ENCODE measurements at regions not wholly inside any gene's neighbourhood (a gene's known extent, or its start where the extent isn't known, plus 50 kb on each side); places are given as distances from the start of the nearest gene placed in this dataset.

DNA sequence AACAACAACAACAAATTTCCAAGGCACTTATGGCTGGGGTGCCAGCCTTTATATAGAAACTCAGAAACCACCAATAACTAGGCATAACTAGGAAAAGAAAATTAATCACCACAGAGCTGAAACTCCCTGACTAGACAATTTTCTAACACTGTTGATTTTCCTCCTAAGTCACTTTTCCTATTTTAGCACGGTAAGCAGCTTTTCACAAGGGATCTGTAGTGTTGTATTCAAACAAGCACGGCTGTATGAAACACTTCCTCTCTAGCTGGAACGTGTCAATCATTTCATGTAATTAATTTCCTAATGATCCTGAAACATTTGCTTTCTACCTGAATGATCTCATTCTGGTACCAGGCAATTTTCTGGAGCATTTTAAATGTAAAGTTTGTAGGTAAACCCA, 645.0 kb downstream of the IRS1 start:
- H3K4me3 ChIP-seq (ENCODE audit: insufficient read depth in 1 of 2, low read depth in 1 of 2, low read length in 2 of 2): no peak overlapping the region
- H3K18ac ChIP-seq (ENCODE audit: low read depth in 1 of 2, low read length in 2 of 2): no peak overlapping the region

GRCh38 chr2:226153553-226153952, 646.1 kb downstream of the IRS1 start:
- no peaks in the 10 kb centered on the region for H3K27me3 ChIP-seq (ENCODE audit: control insufficient read depth in 1 of 2, insufficient read depth in 1 of 2, low read length in 2 of 2)
- peak overlapping the region in 1 of 2 experiments; percentile 40 for H3K18ac ChIP-seq (ENCODE audit: low read depth in 1 of 2, low read length in 2 of 2)
- peak overlapping the region in 1 of 2 experiments; percentile 52 for H2BK12ac ChIP-seq (ENCODE audit: low read length in 2 of 2)
- H3K4ac ChIP-seq (ENCODE audit: low read depth in 1 of 2, low read length in 2 of 2): no peak overlapping the region
- no peak overlapping the region for H3K9ac ChIP-seq (ENCODE audit: low read length)
- WGBS: 42% methylated on average over 2 of the region's 3 CpGs
- H2AK5ac ChIP-seq (ENCODE audit: low read length, severe bottlenecking): no peak overlapping the region
- no peaks in the 10 kb centered on the region for H3K9me3 ChIP-seq (ENCODE audit: control insufficient read depth, low read length)
- no peak overlapping the region for H3K27ac ChIP-seq (ENCODE audit: low read length, poor library complexity, severe bottlenecking)
- H3K23ac ChIP-seq (ENCODE audit: low read length in 2 of 2): no peak overlapping the region
- H2BK5ac ChIP-seq (ENCODE audit: low read depth, low read length, poor library complexity, severe bottlenecking): no peak overlapping the region
- no peak overlapping the region for H3K4me3 ChIP-seq (ENCODE audit: insufficient read depth in 1 of 2, low read depth in 1 of 2, low read length in 2 of 2)
- peak overlapping the region in 1 of 2 experiments; percentile 48 for H3K14ac ChIP-seq (ENCODE audit: low read length in 2 of 2)
- DNase-seq: peak; percentile 12
- H3K4me2 ChIP-seq (ENCODE audit: low read length, poor library complexity, severe bottlenecking): no peak overlapping the region
- H4K8ac ChIP-seq (ENCODE audit: low read length): no peak overlapping the region
- no peaks in the 10 kb centered on the region for H3K36me3 ChIP-seq (ENCODE audit: control insufficient read depth in 1 of 2, insufficient read depth in 2 of 2, low read depth in 1 of 2, low read length in 2 of 2)
- no peak overlapping the region for H4K91ac ChIP-seq (ENCODE audit: low read length)
- H2BK15ac ChIP-seq (ENCODE audit: low read depth, poor library complexity, severe bottlenecking): no peak overlapping the region
- H3K79me1 ChIP-seq (replicated peaks; ENCODE audit: low read length, poor library complexity, severe bottlenecking): no peaks in the 10 kb centered on the region
- H2BK120ac ChIP-seq (ENCODE audit: low read depth, low read length): no peak overlapping the region
- no peaks in the 10 kb centered on the region for H3K4me1 ChIP-seq (ENCODE audit: control insufficient read depth, insufficient read depth, low read depth, low read length)
- H2AFZ ChIP-seq (ENCODE audit: low read depth, low read length): peak overlapping the region; percentile 27

More for the DNA sequence above, 645.0 kb downstream of the IRS1 start:
- H3K27me3 ChIP-seq (ENCODE audit: control insufficient read depth in 1 of 2, insufficient read depth in 1 of 2, low read length in 2 of 2): no peaks in the 10 kb centered on the region
- H3K27ac ChIP-seq (ENCODE audit: low read length, poor library complexity, severe bottlenecking): no peak overlapping the region
- no peak overlapping the region for H3K23ac ChIP-seq (ENCODE audit: low read length in 2 of 2)
- H3K4me1 ChIP-seq (ENCODE audit: control insufficient read depth, insufficient read depth, low read depth, low read length): no peaks in the 10 kb centered on the region
- no peak overlapping the region for H3K4ac ChIP-seq (ENCODE audit: low read depth in 1 of 2, low read length in 2 of 2)
- H2BK12ac ChIP-seq (ENCODE audit: low read length in 2 of 2): no peak overlapping the region
- no peak overlapping the region for H4K8ac ChIP-seq (ENCODE audit: low read length)
- H3K4me2 ChIP-seq (ENCODE audit: low read length, poor library complexity, severe bottlenecking): no peak overlapping the region
- H3K79me1 ChIP-seq (replicated peaks; ENCODE audit: low read length, poor library complexity, severe bottlenecking): no peaks in the 10 kb centered on the region
- no peak overlapping the region for H2BK120ac ChIP-seq (ENCODE audit: low read depth, low read length)
- H3K9me3 ChIP-seq (ENCODE audit: control insufficient read depth, low read length): no peaks in the 10 kb centered on the region
- H2BK5ac ChIP-seq (ENCODE audit: low read depth, low read length, poor library complexity, severe bottlenecking): no peak overlapping the region
- H3K9ac ChIP-seq (ENCODE audit: low read length): no peak overlapping the region
- no peak overlapping the region for H2AFZ ChIP-seq (ENCODE audit: low read depth, low read length)
- H2BK15ac ChIP-seq (ENCODE audit: low read depth, poor library complexity, severe bottlenecking): no peak overlapping the region
- H4K91ac ChIP-seq (ENCODE audit: low read length): no peak overlapping the region
- peak; percentile 12 for DNase-seq
- no peak overlapping the region for H3K14ac ChIP-seq (ENCODE audit: low read length in 2 of 2)
- no peaks in the 10 kb centered on the region for H3K36me3 ChIP-seq (ENCODE audit: control insufficient read depth in 1 of 2, insufficient read depth in 2 of 2, low read depth in 1 of 2, low read length in 2 of 2)
- 37% methylated on average over 3 of the region's 3 CpGs for WGBS
- no peak overlapping the region for H2AK5ac ChIP-seq (ENCODE audit: low read length, severe bottlenecking)

GRCh38 chr2:226151157-226151556, 648.5 kb downstream of the IRS1 start:
- 71% methylated on average over 1 of the region's 1 CpG for WGBS
- Histone ChIP-seq H2AFZ (ENCODE audit: low read depth, low read length) (no peak overlapping the region), H4K91ac (ENCODE audit: low read length) (no peak overlapping the region), H2AK5ac (ENCODE audit: low read length, severe bottlenecking) (no peak overlapping the region), H4K8ac (ENCODE audit: low read length) (no peak overlapping the region), H2BK5ac (ENCODE audit: low read depth, low read length, poor library complexity, severe bottlenecking) (no peak overlapping the region), H3K4me3 (ENCODE audit: insufficient read depth in 1 of 2, low read depth in 1 of 2, low read length in 2 of 2) (no peak overlapping the region), H3K9ac (ENCODE audit: low read length) (no peak overlapping the region), H3K36me3 (ENCODE audit: control insufficient read depth in 1 of 2, insufficient read depth in 2 of 2, low read depth in 1 of 2, low read length in 2 of 2) (no peaks in the 10 kb centered on the region), H3K14ac (ENCODE audit: low read length in 2 of 2) (no peak overlapping the region), H3K9me3 (ENCODE audit: control insufficient read depth, low read length) (no peaks in the 10 kb centered on the region), H2BK15ac (ENCODE audit: low read depth, poor library complexity, severe bottlenecking) (no peak overlapping the region), H2BK12ac (ENCODE audit: low read length in 2 of 2) (no peak overlapping the region), H3K4me2 (ENCODE audit: low read length, poor library complexity, severe bottlenecking) (no peak overlapping the region), H3K23ac (ENCODE audit: low read length in 2 of 2) (no peak overlapping the region), H3K4ac (ENCODE audit: low read depth in 1 of 2, low read length in 2 of 2) (no peak overlapping the region), H3K27ac (ENCODE audit: low read length, poor library complexity, severe bottlenecking) (no peak overlapping the region), H3K79me1 (replicated peaks; ENCODE audit: low read length, poor library complexity, severe bottlenecking) (no peaks in the 10 kb centered on the region), H3K18ac (ENCODE audit: low read depth in 1 of 2, low read length in 2 of 2) (no peak overlapping the region), H2BK120ac (ENCODE audit: low read depth, low read length) (no peak overlapping the region), H3K4me1 (ENCODE audit: control insufficient read depth, insufficient read depth, low read depth, low read length) (no peaks in the 10 kb centered on the region), H3K27me3 (ENCODE audit: control insufficient read depth in 1 of 2, insufficient read depth in 1 of 2, low read length in 2 of 2) (no peaks in the 10 kb centered on the region)
- DNase-seq: peak; percentile 22

- H3K27ac ChIP-seq (ENCODE audit: low read length, poor library complexity, severe bottlenecking): no peak overlapping the region
- H3K14ac ChIP-seq (ENCODE audit: low read length in 2 of 2): no peak overlapping the region
These were observed 656.5 kb downstream of the IRS1 start for GRCh38 chr2:226143091-226143490.

More at GRCh38 chr2:226143091-226143490, 656.5 kb downstream of the IRS1 start:
- Histone ChIP-seq H3K79me1 (replicated peaks; ENCODE audit: low read length, poor library complexity, severe bottlenecking) (no peaks in the 10 kb centered on the region), H3K4ac (ENCODE audit: low read depth in 1 of 2, low read length in 2 of 2) (no peak overlapping the region), H3K36me3 (ENCODE audit: control insufficient read depth in 1 of 2, insufficient read depth in 2 of 2, low read depth in 1 of 2, low read length in 2 of 2) (no peaks in the 10 kb centered on the region), H2AFZ (ENCODE audit: low read depth, low read length) (no peak overlapping the region), H2BK5ac (ENCODE audit: low read depth, low read length, poor library complexity, severe bottlenecking) (no peak overlapping the region), H2AK5ac (ENCODE audit: low read length, severe bottlenecking) (no peak overlapping the region), H3K4me1 (ENCODE audit: control insufficient read depth, insufficient read depth, low read depth, low read length) (no peaks in the 10 kb centered on the region), H3K4me3 (ENCODE audit: insufficient read depth in 1 of 2, low read depth in 1 of 2, low read length in 2 of 2) (no peak overlapping the region), H3K9me3 (ENCODE audit: control insufficient read depth, low read length) (no peaks in the 10 kb centered on the region), H2BK12ac (ENCODE audit: low read length in 2 of 2) (no peak overlapping the region), H3K23ac (ENCODE audit: low read length in 2 of 2) (no peak overlapping the region), H3K27me3 (ENCODE audit: control insufficient read depth in 1 of 2, insufficient read depth in 1 of 2, low read length in 2 of 2) (no peaks in the 10 kb centered on the region), H2BK15ac (ENCODE audit: low read depth, poor library complexity, severe bottlenecking) (no peak overlapping the region), H3K18ac (ENCODE audit: low read depth in 1 of 2, low read length in 2 of 2) (no peak overlapping the region), H4K91ac (ENCODE audit: low read length) (no peak overlapping the region), H4K8ac (ENCODE audit: low read length) (no peak overlapping the region), H3K9ac (ENCODE audit: low read length) (no peak overlapping the region), H3K4me2 (ENCODE audit: low read length, poor library complexity, severe bottlenecking) (no peak overlapping the region), H2BK120ac (ENCODE audit: low read depth, low read length) (no peak overlapping the region)
- WGBS: no CpG with 5 or more reads among the region's 2 CpGs
- DNase-seq: no peak

Data from mesenchymal stem cell (in vitro differentiated cells and primary cell).